GM12878 (cell line): ENCODE measurements at regions not wholly inside any gene's neighbourhood (a gene's known extent, or its start where the extent isn't known, plus 50 kb on each side); places are given as distances from the start of the nearest gene placed in this dataset.

ENCODE experiments used
- ATAC-seq: fragments of 200-7000 bp; cut with Tn5 transposase; 3 replicates; pipeline ENCODE4 v1.9.1; 2020; ENCODE audit warnings: mild to moderate bottlenecking, moderate library complexity
- BruUV-seq: library from RNA; stranded (reverse); fragments of 400-500 nt; replicated peaks from 2 replicates; lab custom pipeline; 2021; lab: Mats Ljungman, UMichigan
- CTCF ChIA-PET: fragments of 300-600 bp; sonication (Branson Sonifier 250); formaldehyde crosslinking; extraction: SDS; loops from one replicate; lab custom pipeline; 2021; ENCODE audit warnings: inconsistent platforms; lab: Yijun Ruan, JAX
- POLR2A ChIA-PET: fragments of 350-600 bp; formaldehyde crosslinking; extraction: SDS; loops from one replicate; lab custom pipeline; 2021; ENCODE audit warnings: inconsistent platforms; lab: Charles Lee
- RAD21 ChIA-PET: fragments of 300-600 bp; sonication (Branson Sonifier 250); formaldehyde crosslinking; loops from one replicate; lab custom pipeline; 2023; ENCODE audit warnings: antibody characterized with exemption; ENCODE audit not compliant: unreplicated experiment; lab: Charles Lee
- SMC1A ChIA-PET: fragments of 300-600 bp; sonication (Branson Sonifier 250); formaldehyde crosslinking; loops from one replicate; lab custom pipeline; 2023; ENCODE audit not compliant: unreplicated experiment, uncharacterized antibody; lab: Charles Lee
- DNase-seq: peaks from one replicate; pipeline ENCODE4 v3.0.0-alpha.2; 2011; ENCODE audit warnings: low read depth, low spot score
- FAIRE-seq: peaks from 3 replicates; lab custom pipeline; 2011; peaks lifted over from hg19 to GRCh38; lab: Jason Lieb, UNC
- H2AFZ ChIP-seq: 2 replicates; pipeline ENCODE4 v1.6.0; 2011; ENCODE audit warnings: low read depth, low read length, control low read depth; ENCODE audit not compliant: control insufficient read depth
- H3K27ac ChIP-seq: 2 replicates; pipeline ENCODE4 v1.5.1; 2011; ENCODE audit warnings: control low read depth; ENCODE audit not compliant: control insufficient read depth, insufficient read depth
- H3K27me3 ChIP-seq, 2 experiments: replicated peaks in 1 of 2; 2 replicates each; pipeline versions ENCODE4 v1.6.0 to v1.6.1; 2011; ENCODE audit warnings: low read length in 1 of 2; ENCODE audit not compliant: control insufficient read depth in 2 of 2, insufficient read depth in 2 of 2
- H3K36me3 ChIP-seq, 2 experiments: 2 replicates each; pipeline ENCODE4 v1.5.1; 2011; ENCODE audit warnings: low read length in 1 of 2; ENCODE audit not compliant: control insufficient read depth in 2 of 2, insufficient read depth in 2 of 2
- H3K4me1 ChIP-seq: 2 replicates; pipeline ENCODE4 v1.6.1; 2011; ENCODE audit warnings: mild to moderate bottlenecking, low read length, moderate library complexity, mixed read lengths; ENCODE audit not compliant: control insufficient read depth, insufficient read depth
- H3K4me2 ChIP-seq: 2 replicates; pipeline ENCODE4 v1.6.0; 2011; ENCODE audit warnings: control low read depth; ENCODE audit not compliant: control insufficient read depth, insufficient read depth
- H3K4me3 ChIP-seq: fragments of 200-600 bp; sonication (generic); 2 replicates; pipeline ENCODE4 v1.5.1; 2016
- H3K79me2 ChIP-seq: 2 replicates; pipeline ENCODE4 v1.6.0; 2011; ENCODE audit warnings: low read length; ENCODE audit not compliant: control insufficient read depth, insufficient read depth
- H3K9ac ChIP-seq: 2 replicates; pipeline ENCODE4 v1.8.0; 2011; ENCODE audit warnings: low read length, control low read depth, mixed read lengths; ENCODE audit not compliant: control insufficient read depth, insufficient read depth
- H3K9me3 ChIP-seq: replicated peaks from 3 replicates; pipeline ENCODE4 v1.5.1; 2011; ENCODE audit warnings: mild to moderate bottlenecking, low read length; ENCODE audit not compliant: control insufficient read depth, insufficient read depth
- H4K20me1 ChIP-seq: 2 replicates; pipeline ENCODE4 v1.6.0; 2011; ENCODE audit not compliant: control insufficient read depth, insufficient read depth
- CHD4 ChIP-seq: fragments of 200-600 bp; sonication (generic); IDR thresholded peaks from 2 replicates; pipeline ENCODE4 v1.6.1; 2016; ENCODE audit warnings: mild to moderate bottlenecking
- EGR1 ChIP-seq, 2 experiments: IDR thresholded peaks; 1 replicate in 1 of 2; 2 replicates in 1 of 2; pipeline ENCODE4 v1.6.1; 2011 to 2012; ENCODE audit warnings: low read depth in 2 of 2, low read length in 2 of 2, borderline replicate concordance in 1 of 2, mild to moderate bottlenecking in 1 of 2, moderate library complexity in 1 of 2
- MEF2A ChIP-seq: IDR thresholded peaks from 2 replicates; pipeline ENCODE4 v1.6.1; 2011; ENCODE audit warnings: low read depth, mild to moderate bottlenecking, low read length, moderate library complexity; ENCODE audit not compliant: insufficient read depth
- MYB ChIP-seq: fragments of 150-350 bp; IDR thresholded peaks from 2 replicates; pipeline ENCODE4 v1.6.1; 2014; ENCODE audit warnings: mild to moderate bottlenecking, low read depth, low read length, borderline replicate concordance
- TARDBP ChIP-seq: IDR thresholded peaks from 2 replicates; pipeline ENCODE4 v1.6.1; 2016; ENCODE audit warnings: borderline replicate concordance
- TCF12 ChIP-seq: IDR thresholded peaks from 2 replicates; pipeline ENCODE4 v1.6.1; 2011; ENCODE audit warnings: low read depth, mild to moderate bottlenecking, low read length
- WGBS: methylation state at CpG from one replicate; pipeline ENCODE4 v1.1.6; 2016; ENCODE audit warnings: low lambda C conversion rate; ENCODE audit not compliant: insufficient replicate concordance, insufficient coverage; ENCODE audit errors: missing lambda C conversion rate; 5-methylcytosine and 5-hydroxymethylcytosine counted together
- in situ Hi-C: fragments of 300-500 bp; cut with MboI; formaldehyde crosslinking; loops from 9 replicates; pipeline ENCODE4 v1.14.3; 2018; ENCODE audit warnings: mixed read lengths
- intact Hi-C: fragments of 100-400 bp; cut with micrococcal nuclease; formaldehyde crosslinking; loops from one replicate; pipeline ENCODE4 v1.14.2; 2022; ENCODE audit not compliant: unreplicated experiment
- TF ChIP-seq, protein P1 (sequence below): fragments of 450-650 bp; IDR thresholded peaks from 2 replicates; pipeline ENCODE4 v1.6.1; 2017; ENCODE audit warnings: mild to moderate bottlenecking
- TF ChIP-seq, protein P2 (sequence below): fragments of 450-650 bp; conservative IDR thresholded peaks from 2 replicates; pipeline ENCODE4 v1.6.1; 2017; ENCODE audit warnings: mild to moderate bottlenecking, moderate library complexity
- TF ChIP-seq, protein P3 (sequence below): IDR thresholded peaks from 2 replicates; pipeline ENCODE4 v1.6.1; 2011; ENCODE audit warnings: borderline replicate concordance, low read depth, mild to moderate bottlenecking, moderate library complexity, low read length; ENCODE audit not compliant: insufficient read depth, poor library complexity, severe bottlenecking

DNA sequence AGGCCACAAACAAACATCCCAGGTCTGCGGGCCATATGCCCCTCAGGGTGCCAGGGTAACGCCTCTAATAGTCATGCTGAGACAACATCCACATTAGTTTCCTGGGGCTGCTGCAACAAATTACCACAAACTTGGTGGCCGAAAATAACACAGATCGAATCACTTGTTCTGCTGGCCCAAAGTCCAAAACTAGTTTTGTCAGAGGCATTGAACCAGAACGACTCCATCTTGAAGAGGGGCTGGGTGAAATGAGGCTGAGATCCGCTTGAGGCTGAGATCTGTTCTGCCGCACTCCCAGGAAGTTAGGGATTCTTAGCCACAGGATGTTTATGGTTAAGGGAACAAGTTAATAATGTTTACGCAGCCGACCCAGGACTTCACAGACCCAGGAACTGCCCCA, 66.7 kb downstream of the COPS8 start:
- Histone ChIP-seq H3K4me2 (no peak overlapping the region), H3K9me3 (no peaks in the 10 kb centered on the region; the same call in 2 of the 3 replicates), H3K9ac (no peak overlapping the region), H3K27ac (no peak overlapping the region), H4K20me1 (no peaks in the 10 kb centered on the region), H3K36me3 (no peaks in the 10 kb centered on the region), H3K4me3 (no peak overlapping the region), H3K79me2 (no peaks in the 10 kb centered on the region), H3K4me1 (peaks cover 16% of the 10 kb centered on the region), H2AFZ (no peak overlapping the region), H3K27me3 (no peaks in the 10 kb centered on the region)
- WGBS: 27% methylated on average over 9 of the region's 9 CpGs
- ChIA-PET POLR2A (no interaction called here), CTCF (no interaction called here), RAD21 (no interaction called here), SMC1A (no interaction called here)
- intact Hi-C loops (no loop called here), in situ Hi-C loops (no loop called here)
- no peak for FAIRE-seq
- BruUV-seq: no TSS peak
- DNase-seq: no peak
- TF ChIP-seq, protein P1, sequence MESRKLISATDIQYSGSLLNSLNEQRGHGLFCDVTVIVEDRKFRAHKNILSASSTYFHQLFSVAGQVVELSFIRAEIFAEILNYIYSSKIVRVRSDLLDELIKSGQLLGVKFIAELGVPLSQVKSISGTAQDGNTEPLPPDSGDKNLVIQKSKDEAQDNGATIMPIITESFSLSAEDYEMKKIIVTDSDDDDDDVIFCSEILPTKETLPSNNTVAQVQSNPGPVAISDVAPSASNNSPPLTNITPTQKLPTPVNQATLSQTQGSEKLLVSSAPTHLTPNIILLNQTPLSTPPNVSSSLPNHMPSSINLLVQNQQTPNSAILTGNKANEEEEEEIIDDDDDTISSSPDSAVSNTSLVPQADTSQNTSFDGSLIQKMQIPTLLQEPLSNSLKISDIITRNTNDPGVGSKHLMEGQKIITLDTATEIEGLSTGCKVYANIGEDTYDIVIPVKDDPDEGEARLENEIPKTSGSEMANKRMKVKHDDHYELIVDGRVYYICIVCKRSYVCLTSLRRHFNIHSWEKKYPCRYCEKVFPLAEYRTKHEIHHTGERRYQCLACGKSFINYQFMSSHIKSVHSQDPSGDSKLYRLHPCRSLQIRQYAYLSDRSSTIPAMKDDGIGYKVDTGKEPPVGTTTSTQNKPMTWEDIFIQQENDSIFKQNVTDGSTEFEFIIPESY: no peak
- no peak for ATAC-seq

DNA sequence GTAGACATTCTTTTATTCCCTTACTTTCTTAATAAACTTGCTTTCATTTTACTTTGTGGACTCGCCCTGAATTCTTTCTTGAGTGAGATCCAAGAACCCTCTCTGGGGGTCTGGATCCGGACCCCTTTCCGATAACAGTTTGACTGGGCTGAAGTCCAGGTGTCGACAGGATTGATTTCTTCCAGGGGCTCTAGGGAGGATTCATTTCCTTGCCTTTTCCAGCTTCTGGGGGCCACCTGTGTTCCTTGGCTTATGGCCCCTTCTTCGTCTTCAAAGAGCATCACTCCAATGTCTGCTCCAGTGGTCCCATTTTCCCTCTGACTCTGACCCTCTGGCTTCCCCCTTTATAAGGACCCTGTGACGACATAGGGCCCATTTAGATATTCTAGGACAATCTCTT, 67.5 kb downstream of the COPS8 start:
- DNase-seq: no peak
- 14% methylated on average over 6 of the region's 6 CpGs for WGBS
- H3K4me3 ChIP-seq: no peak overlapping the region
- H3K4me1 ChIP-seq: peaks cover 16% of the 10 kb centered on the region
- no peaks in the 10 kb centered on the region; the same call in 2 of the 3 replicates for H3K9me3 ChIP-seq
- H3K79me2 ChIP-seq: no peaks in the 10 kb centered on the region
- no peaks in the 10 kb centered on the region for H3K36me3 ChIP-seq
- H3K27me3 ChIP-seq: no peaks in the 10 kb centered on the region
- RAD21 ChIA-PET: interaction anchor here (2.0 kb wide), 2 partner anchors 322 to 360 kb away, joined by 6 to 9 read pairs; no protein-coding TSS in a partner anchor
- no peak for ATAC-seq
- no peak overlapping the region for H2AFZ ChIP-seq
- H4K20me1 ChIP-seq: no peaks in the 10 kb centered on the region
- no peak overlapping the region for H3K27ac ChIP-seq
- intact Hi-C loops: no loop called here
- POLR2A ChIA-PET: no interaction called here
- CTCF ChIA-PET: interaction anchor here (2.1 to 3.7 kb wide), 4 partner anchors 257 to 322 kb away, joined by 7 to 27 read pairs (median 12); no protein-coding TSS in a partner anchor
- no TSS peak for BruUV-seq
- no peak overlapping the region for H3K4me2 ChIP-seq
- no peak for FAIRE-seq
- in situ Hi-C loops: no loop called here
- SMC1A ChIA-PET: interaction anchor here (1.3 to 2.4 kb wide), 3 partner anchors 43 to 404 kb away, joined by 3 to 7 read pairs (median 5); no protein-coding TSS in a partner anchor
- H3K9ac ChIP-seq: no peak overlapping the region
- TF ChIP-seq, protein P2, sequence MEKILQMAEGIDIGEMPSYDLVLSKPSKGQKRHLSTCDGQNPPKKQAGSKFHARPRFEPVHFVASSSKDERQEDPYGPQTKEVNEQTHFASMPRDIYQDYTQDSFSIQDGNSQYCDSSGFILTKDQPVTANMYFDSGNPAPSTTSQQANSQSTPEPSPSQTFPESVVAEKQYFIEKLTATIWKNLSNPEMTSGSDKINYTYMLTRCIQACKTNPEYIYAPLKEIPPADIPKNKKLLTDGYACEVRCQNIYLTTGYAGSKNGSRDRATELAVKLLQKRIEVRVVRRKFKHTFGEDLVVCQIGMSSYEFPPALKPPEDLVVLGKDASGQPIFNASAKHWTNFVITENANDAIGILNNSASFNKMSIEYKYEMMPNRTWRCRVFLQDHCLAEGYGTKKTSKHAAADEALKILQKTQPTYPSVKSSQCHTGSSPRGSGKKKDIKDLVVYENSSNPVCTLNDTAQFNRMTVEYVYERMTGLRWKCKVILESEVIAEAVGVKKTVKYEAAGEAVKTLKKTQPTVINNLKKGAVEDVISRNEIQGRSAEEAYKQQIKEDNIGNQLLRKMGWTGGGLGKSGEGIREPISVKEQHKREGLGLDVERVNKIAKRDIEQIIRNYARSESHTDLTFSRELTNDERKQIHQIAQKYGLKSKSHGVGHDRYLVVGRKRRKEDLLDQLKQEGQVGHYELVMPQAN: no peak
- TF ChIP-seq CHD4: no peak
- TF ChIP-seq MYB: no peak
- TF ChIP-seq TCF12: no peak
- TF ChIP-seq, protein P3, sequence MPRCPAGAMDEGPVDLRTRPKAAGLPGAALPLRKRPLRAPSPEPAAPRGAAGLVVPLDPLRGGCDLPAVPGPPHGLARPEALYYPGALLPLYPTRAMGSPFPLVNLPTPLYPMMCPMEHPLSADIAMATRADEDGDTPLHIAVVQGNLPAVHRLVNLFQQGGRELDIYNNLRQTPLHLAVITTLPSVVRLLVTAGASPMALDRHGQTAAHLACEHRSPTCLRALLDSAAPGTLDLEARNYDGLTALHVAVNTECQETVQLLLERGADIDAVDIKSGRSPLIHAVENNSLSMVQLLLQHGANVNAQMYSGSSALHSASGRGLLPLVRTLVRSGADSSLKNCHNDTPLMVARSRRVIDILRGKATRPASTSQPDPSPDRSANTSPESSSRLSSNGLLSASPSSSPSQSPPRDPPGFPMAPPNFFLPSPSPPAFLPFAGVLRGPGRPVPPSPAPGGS: no peak
- no peak for TF ChIP-seq MEF2A
- no peak for TF ChIP-seq EGR1 (IDR thresholded peaks at IDR 0.05; ENCODE audit: borderline replicate concordance in 1 of 2, low read depth in 2 of 2, low read length in 2 of 2)
- no peak for TF ChIP-seq TARDBP
